ENCODE measurements at regions not wholly inside any gene's neighbourhood (a gene's known extent, or its start where the extent isn't known, plus 50 kb on each side); places are given as distances from the start of the nearest gene placed in this dataset.

- Mint-ChIP-seq H3K4me3 (ENCODE audit: unreplicated experiment) (no peak overlapping the region), H3K27me3 (ENCODE audit: insufficient read depth, unreplicated experiment) (peaks cover 17% of the 10 kb centered on the region), H3K4me1 (ENCODE audit: low read depth, unreplicated experiment) (no peaks in the 10 kb centered on the region), H3K27ac (ENCODE audit: unreplicated experiment) (no peak overlapping the region), H3K36me3 (ENCODE audit: insufficient read depth, unreplicated experiment) (no peaks in the 10 kb centered on the region), H3K9me3 (ENCODE audit: unreplicated experiment) (no peaks in the 10 kb centered on the region)
- no TSS peak for BruUV-seq (replicated peaks)
- DNase-seq: no peak
- H3K27me3 ChIP-seq (replicated peaks; ENCODE audit: control insufficient read depth, insufficient read depth, low read length): peaks cover 1% of the 10 kb centered on the region; the same call in 1 of the 2 replicates
- no peaks in the 10 kb centered on the region for H3K36me3 ChIP-seq (ENCODE audit: control insufficient read depth, insufficient read depth, low read length)
- ChIA-PET POLR2A (no interaction called here), CTCF (no interaction called here)
- H3K9me3 ChIP-seq: no peaks in the 10 kb centered on the region
- no peak for TF ChIP-seq CTCF (IDR thresholded peaks at IDR 0.05; ENCODE audit: insufficient read depth in 1 of 2, low read depth in 1 of 2, low read length in 1 of 2, severe bottlenecking in 1 of 2, unreplicated experiment in 1 of 2)
- intact Hi-C loops (cut with micrococcal nuclease; ENCODE audit: unreplicated experiment): no loop called here
- no peaks in the 10 kb centered on the region for H3K4me1 ChIP-seq
- no peak overlapping the region for H3K4me3 ChIP-seq (ENCODE audit: low read depth, low read length)
Observed at GRCh38 chr1:240714568-240715292, 102.8 kb upstream of the GREM2 start.

- Histone ChIP-seq H3K4me1 (no peaks in the 10 kb centered on the region), H3K4me3 (ENCODE audit: low read depth, low read length) (no peak overlapping the region), H3K27me3 (replicated peaks; ENCODE audit: control insufficient read depth, insufficient read depth, low read length) (peaks cover 1% of the 10 kb centered on the region; the same call in 1 of the 2 replicates), H3K9me3 (no peaks in the 10 kb centered on the region), H3K36me3 (ENCODE audit: control insufficient read depth, insufficient read depth, low read length) (no peaks in the 10 kb centered on the region)
- ChIA-PET CTCF (interaction anchor here (0.5 kb wide), 1 partner anchor 58 kb away, joined by 3 read pairs; no protein-coding TSS in a partner anchor), POLR2A (no interaction called here)
- no peak for TF ChIP-seq CTCF (IDR thresholded peaks at IDR 0.05; ENCODE audit: insufficient read depth in 1 of 2, low read depth in 1 of 2, low read length in 1 of 2, severe bottlenecking in 1 of 2, unreplicated experiment in 1 of 2)
- intact Hi-C loops (cut with micrococcal nuclease; ENCODE audit: unreplicated experiment): no loop called here
- H3K36me3 Mint-ChIP-seq (ENCODE audit: insufficient read depth, unreplicated experiment): no peaks in the 10 kb centered on the region
- peaks cover 22% of the 10 kb centered on the region for H3K27me3 Mint-ChIP-seq (ENCODE audit: insufficient read depth, unreplicated experiment)
- no TSS peak for BruUV-seq (replicated peaks)
- no peak overlapping the region for H3K4me3 Mint-ChIP-seq (ENCODE audit: unreplicated experiment)
- H3K9me3 Mint-ChIP-seq (ENCODE audit: unreplicated experiment): no peaks in the 10 kb centered on the region
- H3K27ac Mint-ChIP-seq (ENCODE audit: unreplicated experiment): no peak overlapping the region
- DNase-seq: no peak
- no peaks in the 10 kb centered on the region for H3K4me1 Mint-ChIP-seq (ENCODE audit: low read depth, unreplicated experiment)
Observed at GRCh38 chr1:240712014-240712731, 100.2 kb upstream of the GREM2 start.

- CTCF ChIA-PET: no interaction called here
- no TSS peak for BruUV-seq (replicated peaks)
- H3K36me3 ChIP-seq (ENCODE audit: control insufficient read depth, insufficient read depth, low read length): no peaks in the 10 kb centered on the region
- Mint-ChIP-seq H3K27ac (ENCODE audit: unreplicated experiment) (no peak overlapping the region), H3K9me3 (ENCODE audit: unreplicated experiment) (no peaks in the 10 kb centered on the region), H3K27me3 (ENCODE audit: insufficient read depth, unreplicated experiment) (peaks cover 19% of the 10 kb centered on the region), H3K4me3 (ENCODE audit: unreplicated experiment) (no peak overlapping the region), H3K36me3 (ENCODE audit: insufficient read depth, unreplicated experiment) (no peaks in the 10 kb centered on the region), H3K4me1 (ENCODE audit: low read depth, unreplicated experiment) (no peaks in the 10 kb centered on the region)
- H3K27me3 ChIP-seq (replicated peaks; ENCODE audit: control insufficient read depth, insufficient read depth, low read length): peaks cover 1% of the 10 kb centered on the region; the same call in 1 of the 2 replicates
- no peaks in the 10 kb centered on the region for H3K4me1 ChIP-seq
- H3K4me3 ChIP-seq (ENCODE audit: low read depth, low read length): no peak overlapping the region
- DNase-seq: no peak
- no peak for TF ChIP-seq CTCF (IDR thresholded peaks at IDR 0.05; ENCODE audit: insufficient read depth in 1 of 2, low read depth in 1 of 2, low read length in 1 of 2, severe bottlenecking in 1 of 2, unreplicated experiment in 1 of 2)
- no peaks in the 10 kb centered on the region for H3K9me3 ChIP-seq
- intact Hi-C loops (cut with micrococcal nuclease; ENCODE audit: unreplicated experiment): no loop called here
- POLR2A ChIA-PET: no interaction called here
Observed at GRCh38 chr1:240711020-240711419, 99.1 kb upstream of the GREM2 start.

All from Caco-2 (cell line).